ENCODE measurements at regions not wholly inside any gene's neighbourhood (a gene's known extent, or its start where the extent isn't known, plus 50 kb on each side); places are given as distances from the start of the nearest gene placed in this dataset.

DNA sequence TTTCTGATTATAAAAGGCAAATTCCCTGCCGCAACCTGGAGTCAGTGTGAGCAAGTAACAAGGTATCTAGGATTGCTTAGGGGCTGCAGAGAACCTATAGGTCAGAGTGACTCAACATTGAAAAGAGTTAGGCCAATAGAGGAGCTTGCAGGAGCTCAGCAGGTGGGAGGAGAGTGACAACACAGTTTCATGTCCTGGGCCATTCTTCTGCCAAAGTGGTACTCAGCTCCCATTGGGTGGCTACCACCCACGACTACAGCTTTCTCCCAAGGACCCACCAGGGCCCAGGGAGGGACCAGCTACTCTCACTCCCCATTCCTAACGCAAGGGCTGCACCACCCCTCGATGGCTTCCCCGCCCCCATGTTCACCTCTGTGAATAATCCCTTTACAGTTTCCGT lies 86.7 kb upstream of the SPATA31C2 start:
- Histone ChIP-seq H3K4me1 (no peaks in the 10 kb centered on the region), H3K36me3 (no peaks in the 10 kb centered on the region), H3K27me3 (peaks cover 0 to 15% (median 0%) of the 10 kb centered on the region in 4 donors), H3K27ac (replicated peaks in 1 of 4) (no peak overlapping the region), H3K9me3 (no peaks in the 10 kb centered on the region), H3K4me3 (no peak overlapping the region)
- 71% methylated on average over 6 of the region's 6 CpGs for WGBS
- TF ChIP-seq POLR2AphosphoS5 (IDR thresholded peaks at IDR 0.05) (no peak), POLR2A (IDR thresholded peaks at IDR 0.05; ENCODE audit: low read depth) (no peak), EP300 (IDR thresholded peaks at IDR 0.05) (no peak)
- TF ChIP-seq, protein P1, sequence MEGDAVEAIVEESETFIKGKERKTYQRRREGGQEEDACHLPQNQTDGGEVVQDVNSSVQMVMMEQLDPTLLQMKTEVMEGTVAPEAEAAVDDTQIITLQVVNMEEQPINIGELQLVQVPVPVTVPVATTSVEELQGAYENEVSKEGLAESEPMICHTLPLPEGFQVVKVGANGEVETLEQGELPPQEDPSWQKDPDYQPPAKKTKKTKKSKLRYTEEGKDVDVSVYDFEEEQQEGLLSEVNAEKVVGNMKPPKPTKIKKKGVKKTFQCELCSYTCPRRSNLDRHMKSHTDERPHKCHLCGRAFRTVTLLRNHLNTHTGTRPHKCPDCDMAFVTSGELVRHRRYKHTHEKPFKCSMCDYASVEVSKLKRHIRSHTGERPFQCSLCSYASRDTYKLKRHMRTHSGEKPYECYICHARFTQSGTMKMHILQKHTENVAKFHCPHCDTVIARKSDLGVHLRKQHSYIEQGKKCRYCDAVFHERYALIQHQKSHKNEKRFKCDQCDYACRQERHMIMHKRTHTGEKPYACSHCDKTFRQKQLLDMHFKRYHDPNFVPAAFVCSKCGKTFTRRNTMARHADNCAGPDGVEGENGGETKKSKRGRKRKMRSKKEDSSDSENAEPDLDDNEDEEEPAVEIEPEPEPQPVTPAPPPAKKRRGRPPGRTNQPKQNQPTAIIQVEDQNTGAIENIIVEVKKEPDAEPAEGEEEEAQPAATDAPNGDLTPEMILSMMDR (IDR thresholded peaks at IDR 0.05), result no peak
- intact Hi-C loops (cut with DNase I), result no loop called here
- DNase-seq (ENCODE audit: extremely low spot score), result no peak

DNA sequence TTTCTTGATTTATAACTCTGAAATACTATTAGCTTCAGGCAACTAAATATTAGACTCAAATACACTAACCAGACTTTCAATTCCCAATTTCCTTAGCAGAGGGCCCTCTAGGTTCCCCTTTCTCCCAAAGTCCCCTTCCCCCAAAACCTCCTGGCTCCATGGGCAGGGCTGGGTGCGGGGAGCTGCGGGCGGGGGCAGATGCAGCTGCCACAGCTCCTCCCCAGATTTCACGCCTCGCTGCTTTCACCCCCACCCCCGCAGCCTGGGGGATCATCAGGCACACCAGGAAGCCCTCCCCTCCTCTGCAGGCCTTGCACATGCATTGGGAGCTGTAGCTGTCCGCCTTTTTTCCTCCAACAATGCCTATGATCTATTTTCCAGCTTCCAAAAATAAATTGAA lies 82.8 kb upstream of the SPATA31C2 start:
- intact Hi-C loops (cut with DNase I), result no loop called here
- WGBS, result 74% methylated on average over 7 of the region's 7 CpGs
- no peaks in the 10 kb centered on the region for H3K4me1 ChIP-seq
- H3K36me3 ChIP-seq, result no peaks in the 10 kb centered on the region
- TF ChIP-seq, protein P1 (IDR thresholded peaks at IDR 0.05), result no peak
- TF ChIP-seq POLR2A (IDR thresholded peaks at IDR 0.05; ENCODE audit: low read depth) (no peak), POLR2AphosphoS5 (IDR thresholded peaks at IDR 0.05) (no peak), EP300 (IDR thresholded peaks at IDR 0.05) (no peak)
- no peak overlapping the region for H3K27ac ChIP-seq (replicated peaks in 1 of 4)
- no peak for DNase-seq (ENCODE audit: extremely low spot score)
- H3K9me3 ChIP-seq, result no peaks in the 10 kb centered on the region
- H3K27me3 ChIP-seq, result peaks cover 0 to 15% (median 0%) of the 10 kb centered on the region in 4 donors
- no peak overlapping the region for H3K4me3 ChIP-seq

DNA sequence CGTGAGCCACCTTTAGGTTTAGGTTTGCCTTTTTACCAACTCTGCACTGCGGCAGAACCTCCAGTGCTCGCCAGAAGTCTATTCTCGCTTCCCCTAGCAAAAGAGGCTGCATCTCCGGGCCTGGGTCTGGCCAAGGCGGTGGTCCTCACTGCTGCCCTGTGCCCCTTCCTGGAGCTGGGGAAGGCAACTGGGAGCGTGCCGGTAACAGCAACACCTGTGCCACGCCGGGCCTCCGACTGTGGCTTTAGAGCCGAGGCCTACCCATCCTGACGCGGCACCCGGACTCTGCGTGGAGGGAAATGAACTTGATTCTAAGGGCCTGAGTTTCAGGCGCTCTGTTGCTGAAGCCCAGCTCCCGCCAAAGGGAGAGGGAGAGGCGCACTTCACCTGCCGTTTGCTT lies 82.4 kb upstream of the SPATA31C2 start:
- Histone ChIP-seq H3K36me3 (no peaks in the 10 kb centered on the region), H3K9me3 (no peaks in the 10 kb centered on the region), H3K27ac (replicated peaks in 1 of 4) (no peak overlapping the region), H3K4me3 (no peak overlapping the region), H3K4me1 (no peaks in the 10 kb centered on the region), H3K27me3 (peaks cover 0 to 15% (median 0%) of the 10 kb centered on the region in 4 donors)
- DNase-seq (ENCODE audit: extremely low spot score), result no peak
- intact Hi-C loops (cut with DNase I), result no loop called here
- 92% methylated on average over 20 of the region's 20 CpGs for WGBS
- TF ChIP-seq POLR2A (IDR thresholded peaks at IDR 0.05; ENCODE audit: low read depth), result no peak
- TF ChIP-seq, protein P1 (IDR thresholded peaks at IDR 0.05), result no peak
- TF ChIP-seq EP300 (IDR thresholded peaks at IDR 0.05), result no peak
- TF ChIP-seq POLR2AphosphoS5 (IDR thresholded peaks at IDR 0.05), result no peak

DNA sequence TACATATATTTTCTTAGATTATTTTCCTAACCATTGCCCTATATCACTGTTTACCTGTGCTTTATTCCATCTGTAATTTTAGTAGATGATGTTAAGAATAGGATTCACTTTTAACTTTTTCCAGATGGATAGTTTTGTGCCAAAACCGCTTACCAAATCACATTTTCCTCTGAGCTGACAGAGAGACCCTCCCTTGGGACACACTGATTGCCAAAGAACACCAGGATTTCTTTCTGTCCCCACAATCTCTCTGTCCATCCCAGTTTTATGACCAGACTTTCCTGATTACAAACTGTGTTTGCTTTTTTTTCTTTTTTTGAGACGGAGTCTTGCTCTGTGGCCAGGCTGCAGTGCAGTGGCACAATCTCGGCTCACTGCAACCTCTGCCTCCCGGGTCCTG lies 81.3 kb upstream of the SPATA31C2 start:
- no peaks in the 10 kb centered on the region for H3K36me3 ChIP-seq
- DNase-seq (ENCODE audit: extremely low spot score), result no peak
- no peak overlapping the region for H3K27ac ChIP-seq (replicated peaks in 1 of 4)
- intact Hi-C loops (cut with DNase I), result no loop called here
- no peaks in the 10 kb centered on the region for H3K4me1 ChIP-seq
- no peak overlapping the region for H3K4me3 ChIP-seq
- no peaks in the 10 kb centered on the region for H3K9me3 ChIP-seq
- 68% methylated on average over 4 of the region's 4 CpGs for WGBS
- peaks cover 0 to 15% (median 0%) of the 10 kb centered on the region in 4 donors for H3K27me3 ChIP-seq
- TF ChIP-seq, protein P1 (IDR thresholded peaks at IDR 0.05), result no peak
- TF ChIP-seq POLR2A (IDR thresholded peaks at IDR 0.05; ENCODE audit: low read depth) (no peak), POLR2AphosphoS5 (IDR thresholded peaks at IDR 0.05) (no peak), EP300 (IDR thresholded peaks at IDR 0.05) (no peak)

DNA sequence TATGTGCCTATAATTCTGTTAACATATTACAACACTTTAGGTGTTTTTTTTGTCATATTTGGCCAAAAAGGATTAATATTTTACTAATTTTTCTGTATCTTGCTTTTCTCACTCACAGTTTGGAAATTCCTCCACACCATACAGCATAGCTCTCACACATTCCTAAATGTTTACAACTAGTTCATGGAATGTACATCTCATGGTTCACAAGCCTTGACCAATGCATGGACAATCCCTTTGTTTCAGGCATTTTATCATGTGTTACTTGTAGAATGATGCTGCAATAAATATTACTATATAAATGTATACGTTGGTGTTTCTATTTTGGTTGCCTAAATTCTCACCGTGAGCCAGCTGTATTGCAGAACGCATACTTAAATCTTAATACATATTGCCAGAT lies 80.5 kb upstream of the SPATA31C2 start:
- Histone ChIP-seq H3K4me3 (no peak overlapping the region), H3K9me3 (peaks cover 0 to 8% (median 2%) of the 10 kb centered on the region in 4 donors), H3K27me3 (peaks cover 0 to 15% (median 0%) of the 10 kb centered on the region in 4 donors), H3K36me3 (no peaks in the 10 kb centered on the region), H3K27ac (replicated peaks in 1 of 4) (no peak overlapping the region), H3K4me1 (no peaks in the 10 kb centered on the region)
- 67% methylated on average over 3 of the region's 3 CpGs for WGBS
- TF ChIP-seq, protein P1 (IDR thresholded peaks at IDR 0.05), result no peak
- TF ChIP-seq EP300 (IDR thresholded peaks at IDR 0.05) (no peak), POLR2A (IDR thresholded peaks at IDR 0.05; ENCODE audit: low read depth) (no peak), POLR2AphosphoS5 (IDR thresholded peaks at IDR 0.05) (no peak)
- no peak for DNase-seq (ENCODE audit: extremely low spot score)
- intact Hi-C loops (cut with DNase I), result no loop called here
